Stimulated activated CD4-positive, alpha-beta T cell treated with anti-CD3 and anti-CD28 coated beads, Interleukin-2, amount 100 ng/mL, for 4 hours (primary cell): ENCODE measurements at regions not wholly inside any gene's neighbourhood (a gene's known extent, or its start where the extent isn't known, plus 50 kb on each side); places are given as distances from the start of the nearest gene placed in this dataset.
"Not testable (repeated sequence)": the region's sequence is repeated elsewhere in the genome, so short reads cannot be mapped to it uniquely, and the experiment has no call there.

ENCODE experiments used
- DNase-seq: peaks from one replicate; pipeline ENCODE4 v3.0.0-alpha.2; 2020; ENCODE audit warnings: low read depth

- no peak for DNase-seq
These were observed 193.4 kb upstream of the WWC1 start for GRCh38 chr5:168097876-168098653.

- no peak for DNase-seq
These were observed 190.1 kb upstream of the WWC1 start for GRCh38 chr5:168101352-168101751.

- not testable (repeated sequence) for DNase-seq
These were observed 188.4 kb upstream of the WWC1 start for GRCh38 chr5:168103018-168103417.

- DNase-seq = no peak
These were observed 187.1 kb upstream of the WWC1 start for GRCh38 chr5:168104350-168104749.

- no peak for DNase-seq
These were observed 186.5 kb upstream of the WWC1 start for GRCh38 chr5:168104811-168105481.

GRCh38 chr5:168106008-168106761 is 185.3 kb upstream of the WWC1 start:
- no peak for DNase-seq

GRCh38 chr5:168109441-168109840 is 182.0 kb upstream of the WWC1 start:
- no peak for DNase-seq

GRCh38 chr5:168110384-168110783 is 181.1 kb upstream of the WWC1 start:
- DNase-seq = no peak

- DNase-seq = no peak
These were observed 180.3 kb upstream of the WWC1 start for GRCh38 chr5:168110870-168111832.

- DNase-seq = no peak
These were observed 176.9 kb upstream of the WWC1 start for GRCh38 chr5:168114444-168115017.

- DNase-seq = no peak
These were observed 174.0 kb upstream of the WWC1 start for GRCh38 chr5:168117469-168117868.

GRCh38 chr5:168118042-168118668 is 173.3 kb upstream of the WWC1 start:
- no peak for DNase-seq

- DNase-seq = no peak
These were observed 170.9 kb upstream of the WWC1 start for GRCh38 chr5:168120401-168121137.

GRCh38 chr5:168121138-168121494 is 170.3 kb upstream of the WWC1 start:
- no peak for DNase-seq

- DNase-seq = no peak
These were observed 167.6 kb upstream of the WWC1 start for GRCh38 chr5:168123631-168124528.

GRCh38 chr5:168125445-168126199 is 165.8 kb upstream of the WWC1 start:
- no peak for DNase-seq

- no peak for DNase-seq
These were observed 164.8 kb upstream of the WWC1 start for GRCh38 chr5:168126606-168127005.

GRCh38 chr5:168128111-168128510 is 163.3 kb upstream of the WWC1 start:
- DNase-seq = no peak
